HEK293T (cell line): ENCODE measurements at regions not wholly inside any gene's neighbourhood (a gene's known extent, or its start where the extent isn't known, plus 50 kb on each side); places are given as distances from the start of the nearest gene placed in this dataset.

Source experiments
- ARNT ChIP-seq: fragments of 450-650 bp; IDR thresholded peaks from 2 replicates; pipeline ENCODE4 v1.6.1; 2017; ENCODE audit warnings: mild to moderate bottlenecking
- ELF4 ChIP-seq: fragments of 450-650 bp; IDR thresholded peaks from 2 replicates; pipeline ENCODE4 v1.6.1; 2017; ENCODE audit warnings: antibody characterized with exemption
- FOXA1 ChIP-seq: fragments of 450-650 bp; IDR thresholded peaks from 2 replicates; pipeline ENCODE4 v1.6.1; 2016; ENCODE audit warnings: mild to moderate bottlenecking
- PKNOX1 ChIP-seq: fragments of 450-650 bp; IDR thresholded peaks from 2 replicates; pipeline ENCODE4 v1.6.1; 2016
- SUZ12 ChIP-seq: fragments of 450-650 bp; IDR thresholded peaks from 2 replicates; pipeline ENCODE4 v1.6.1; 2016; ENCODE audit warnings: mild to moderate bottlenecking
- TARDBP ChIP-seq: fragments of 450-650 bp; IDR thresholded peaks from 2 replicates; pipeline ENCODE4 v1.6.1; 2016

- no peak for TF ChIP-seq SUZ12
- no peak for TF ChIP-seq TARDBP
- TF ChIP-seq FOXA1 = no peak
- TF ChIP-seq PKNOX1 = no peak
- no peak for TF ChIP-seq ELF4
- TF ChIP-seq ARNT = no peak
These were observed 225.9 kb upstream of the C2CD4B start for GRCh38 chr15:62390791-62391640.
